ENCODE measurements at regions not wholly inside any gene's neighbourhood (a gene's known extent, or its start where the extent isn't known, plus 50 kb on each side); places are given as distances from the start of the nearest gene placed in this dataset.
A peak's percentile ranks its signal among the peaks of the same experiment; 100 is the strongest.
"Not testable (repeated sequence)": the region's sequence is repeated elsewhere in the genome, so short reads cannot be mapped to it uniquely, and the experiment has no call there.

GRCh38 chr12:7591531-7591930 is 74.2 kb downstream of the APOBEC1 start:
- no peak for TF ChIP-seq EP300 (IDR thresholded peaks at IDR 0.05)
- TF ChIP-seq POLR2A (IDR thresholded peaks at IDR 0.05), result no peak
- TF ChIP-seq POLR2AphosphoS5 (IDR thresholded peaks at IDR 0.05), result no peak
- TF ChIP-seq CTCF (IDR thresholded peaks at IDR 0.05), result no peak
- no peak for DNase-seq
- 85 to 94% (median 92%) methylated on average over 4 of the region's 4 CpGs for WGBS, 5 donors
- Histone ChIP-seq H3K27ac (no peak overlapping the region), H3K36me3 (no peaks in the 10 kb centered on the region), H3K9me3 (no peaks in the 10 kb centered on the region), H3K4me3 (no peak overlapping the region), H3K4me1 (no peaks in the 10 kb centered on the region), H3K27me3 (peaks cover 0 to 4% (median 0%) of the 10 kb centered on the region in 3 donors)
- intact Hi-C loops (cut with DNase I; ENCODE audit: low total_unique reads), result no loop called here

- 92 to 97% (median 96%) methylated on average over 5 to 23 of the region's 27 CpGs for WGBS, 5 donors
- H3K27ac ChIP-seq; H3K4me1 ChIP-seq; H3K9me3 ChIP-seq; H3K27me3 ChIP-seq; H3K4me3 ChIP-seq; intact Hi-C loops (cut with DNase I; ENCODE audit: low total_unique reads); H3K36me3 ChIP-seq; DNase-seq: not testable (repeated sequence)
Measured at GRCh38 chr12:7590085-7590484, 75.6 kb downstream of the APOBEC1 start.

GRCh38 chr12:7588742-7589329 is 76.9 kb downstream of the APOBEC1 start:
- H3K27ac ChIP-seq; H3K9me3 ChIP-seq; H3K4me1 ChIP-seq; H3K27me3 ChIP-seq; intact Hi-C loops (cut with DNase I; ENCODE audit: low total_unique reads); H3K4me3 ChIP-seq; H3K36me3 ChIP-seq: not testable (repeated sequence)
- DNase-seq, result peak; percentile 48 to 54
- TF ChIP-seq CTCF (IDR thresholded peaks at IDR 0.05), result peak in 5 of 7 experiments; percentile 10 to 50 (median 36)
- WGBS, 5 donors, result 28 to 61% (median 38%) methylated on average over 4 of the region's 4 CpGs

- intact Hi-C loops (cut with DNase I; ENCODE audit: low total_unique reads); H3K4me3 ChIP-seq: not testable (repeated sequence)
- peak in 1 of 2 donors; percentile 32 for DNase-seq
Measured at GRCh38 chr12:7584137-7584536, 80.6 kb upstream of the CD163 start.

GRCh38 chr12:7583471-7583870 is 79.9 kb upstream of the CD163 start:
- H3K36me3 ChIP-seq, result no peaks in the 10 kb centered on the region
- no peaks in the 10 kb centered on the region for H3K4me1 ChIP-seq
- DNase-seq, result no peak
- TF ChIP-seq POLR2A (IDR thresholded peaks at IDR 0.05) (no peak), CTCF (IDR thresholded peaks at IDR 0.05) (no peak), EP300 (IDR thresholded peaks at IDR 0.05) (no peak), POLR2AphosphoS5 (IDR thresholded peaks at IDR 0.05) (no peak)
- 72 to 88% (median 77%) methylated on average over 3 to 6 of the region's 6 CpGs for WGBS, 5 donors
- no peaks in the 10 kb centered on the region for H3K27me3 ChIP-seq
- H3K9me3 ChIP-seq, result peaks cover 0 to 13% (median 9%) of the 10 kb centered on the region in 4 donors
- no peak overlapping the region for H3K27ac ChIP-seq
- H3K4me3 ChIP-seq, result no peak overlapping the region
- intact Hi-C loops (cut with DNase I; ENCODE audit: low total_unique reads), result no loop called here

More at GRCh38 chr12:7584137-7584536, 80.6 kb upstream of the CD163 start:
- not testable (repeated sequence) for H3K4me1 ChIP-seq, H3K9me3 ChIP-seq, H3K27ac ChIP-seq, H3K36me3 ChIP-seq, H3K27me3 ChIP-seq
- WGBS, 5 donors, result 79 to 95% (median 84%) methylated on average over 1 of the region's 1 CpG

Measured in stomach (tissue), 8 donors.